ENCODE measurements at regions not wholly inside any gene's neighbourhood (a gene's known extent, or its start where the extent isn't known, plus 50 kb on each side); places are given as distances from the start of the nearest gene placed in this dataset.

GRCh38 chrX:43595931-43596330 lies 60.2 kb upstream of the MAOA start:
- Mint-ChIP-seq H3K4me3 (no peak overlapping the region), H3K9me3 (peaks cover 1 to 3% of the 10 kb centered on the region in 2 donors), H3K27me3 (peaks cover 0 to 9% of the 10 kb centered on the region in 2 donors), H3K36me3 (peaks cover 0 to 2% of the 10 kb centered on the region in 2 donors), H3K27ac (no peak overlapping the region), H3K4me1 (no peaks in the 10 kb centered on the region)
- DNase-seq (no peak), ATAC-seq (replicated peaks) (no peak)

GRCh38 chrX:43604753-43605152 lies 51.3 kb upstream of the MAOA start:
- Mint-ChIP-seq H3K27me3 (peaks cover 1 to 5% of the 10 kb centered on the region in 2 donors), H3K4me3 (no peak overlapping the region), H3K36me3 (no peaks in the 10 kb centered on the region), H3K27ac (no peak overlapping the region), H3K4me1 (no peaks in the 10 kb centered on the region), H3K9me3 (no peaks in the 10 kb centered on the region)
- ATAC-seq (replicated peaks) (peak; percentile 53 to 58), DNase-seq (no peak)

GRCh38 chrX:43605351-43605750 lies 50.7 kb upstream of the MAOA start:
- Mint-ChIP-seq H3K4me1 (no peaks in the 10 kb centered on the region), H3K36me3 (no peaks in the 10 kb centered on the region), H3K27ac (no peak overlapping the region), H3K27me3 (peaks cover 6 to 9% of the 10 kb centered on the region in 2 donors), H3K4me3 (no peak overlapping the region), H3K9me3 (no peaks in the 10 kb centered on the region)
- DNase-seq (no peak), ATAC-seq (replicated peaks) (no peak)
